NCI-H2196 (cell line): ENCODE measurements at regions not wholly inside any gene's neighbourhood (a gene's known extent, or its start where the extent isn't known, plus 50 kb on each side); places are given as distances from the start of the nearest gene placed in this dataset.
"Not testable (repeated sequence)": the region's sequence is repeated elsewhere in the genome, so short reads cannot be mapped to it uniquely, and the experiment has no call there.

Experiments used
- DNase-seq: peaks from one replicate; lab custom pipeline; 2025; ENCODE audit not compliant: unreplicated experiment; lab: John Stamatoyannopoulos, UW

DNA sequence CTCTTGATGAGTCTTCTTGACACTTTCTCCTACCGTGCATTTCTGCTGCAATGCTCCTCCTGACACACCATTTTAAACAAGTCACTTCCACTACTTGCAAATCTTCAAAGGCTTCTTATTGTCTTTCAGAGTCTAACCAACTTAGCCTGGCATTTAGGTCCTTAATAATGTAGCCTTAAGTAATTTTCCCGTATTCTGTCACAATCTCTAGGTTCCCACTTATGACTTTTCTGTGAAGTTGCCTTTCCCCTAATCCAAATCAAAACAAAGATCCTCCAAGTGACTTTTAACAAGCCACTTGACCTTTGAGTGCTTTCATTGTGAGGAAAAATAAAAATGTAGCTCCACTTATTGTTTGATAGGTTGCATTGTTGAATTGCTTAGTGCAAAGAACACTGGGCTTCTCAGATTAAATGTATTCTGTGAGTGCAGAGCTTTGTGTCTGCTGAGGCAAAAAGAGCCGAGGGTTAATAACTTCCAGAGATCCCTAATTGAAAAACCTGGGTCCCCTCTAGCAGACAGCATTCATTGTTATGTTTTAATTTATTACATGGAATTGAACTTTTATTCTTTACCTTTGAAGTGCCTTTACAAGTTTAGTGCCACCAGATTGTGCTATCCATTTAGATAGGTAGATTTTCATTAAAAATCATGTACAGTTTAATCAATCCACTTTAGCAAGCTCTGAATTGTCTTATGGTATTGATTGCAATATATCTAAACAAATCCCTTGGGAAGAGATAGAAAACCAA lies 341.7 kb upstream of the TYRP1 start:
- no peak for DNase-seq

DNA sequence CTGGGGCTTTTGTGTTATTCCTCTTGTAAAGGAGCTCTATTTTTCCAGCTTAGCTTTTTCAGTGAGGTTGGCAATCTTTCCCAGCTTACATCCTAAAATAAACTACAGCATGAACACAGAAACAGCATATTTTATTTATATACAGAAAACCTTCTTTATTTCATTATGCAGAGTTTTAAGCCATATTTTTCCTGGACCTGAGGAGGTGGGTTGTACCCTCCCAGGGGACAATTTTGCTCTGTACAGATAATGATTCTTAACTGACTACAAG lies 341.2 kb upstream of the TYRP1 start:
- DNase-seq = no peak

DNA sequence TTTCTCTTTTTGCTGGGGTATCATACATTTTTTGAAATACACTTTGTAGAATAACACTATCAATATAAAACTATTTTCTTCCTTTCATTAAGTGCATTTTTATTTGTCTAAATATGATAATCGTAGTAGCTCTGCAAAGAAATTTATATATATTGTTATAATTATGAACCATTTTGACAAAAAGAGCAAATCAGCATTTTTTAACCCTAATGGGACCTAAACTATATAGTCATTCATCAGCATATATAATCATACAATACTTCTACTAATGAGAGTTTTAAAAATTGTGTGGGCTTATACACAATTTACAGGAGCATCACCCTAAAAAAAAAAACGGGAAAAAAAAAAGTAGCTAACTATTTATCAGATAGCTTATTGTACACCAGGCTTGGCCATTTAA lies 329.7 kb upstream of the TYRP1 start:
- no peak for DNase-seq

DNA sequence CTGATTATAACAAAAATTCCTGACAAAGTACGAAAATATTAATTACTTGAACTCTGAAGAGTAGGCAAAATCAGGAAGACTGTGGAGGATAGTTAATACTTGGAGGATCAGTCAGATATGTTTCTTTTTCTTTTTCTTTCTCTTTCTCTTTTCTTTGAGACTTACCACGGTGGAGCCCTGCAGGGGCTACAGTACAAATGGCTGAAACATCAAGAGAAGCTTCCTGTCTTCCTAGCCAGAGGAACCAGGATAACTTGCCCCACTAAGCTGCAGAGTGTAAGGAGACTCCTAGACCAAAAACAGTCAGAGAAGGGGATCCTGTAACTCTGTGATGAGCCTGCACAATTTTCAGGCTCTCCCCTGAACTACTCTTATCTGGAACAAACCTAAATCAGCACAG lies 324.6 kb upstream of the TYRP1 start:
- DNase-seq = no peak

DNA sequence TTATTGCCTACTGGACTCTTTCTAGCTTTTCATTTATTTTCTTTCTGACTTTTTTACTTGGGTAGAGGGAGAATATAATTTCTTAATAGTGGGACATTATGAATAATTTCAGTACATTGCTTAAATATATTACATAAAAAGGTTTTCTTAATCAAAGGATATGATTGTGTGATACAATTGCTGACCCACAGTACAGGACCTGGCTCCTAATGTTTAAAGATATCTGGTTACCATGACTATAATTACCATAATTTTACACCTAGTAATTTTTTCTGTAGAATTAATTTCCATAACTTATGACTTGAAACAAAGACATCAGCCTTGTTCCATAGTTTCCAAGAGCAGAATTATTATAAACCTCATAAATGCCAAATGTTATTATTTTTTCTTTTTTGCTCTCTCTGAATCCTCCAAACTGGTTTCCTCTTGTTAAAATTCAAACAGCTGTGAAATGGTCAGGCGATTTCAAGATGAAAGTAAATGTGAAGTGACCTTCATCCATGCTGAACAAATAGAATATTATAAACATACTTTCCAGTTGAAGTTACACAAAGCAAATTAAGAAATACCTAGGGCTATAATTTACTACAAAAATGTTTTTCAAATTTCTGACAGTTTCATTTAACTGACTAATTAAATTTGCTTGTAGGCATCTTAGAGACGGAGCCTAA lies 301.2 kb upstream of the TYRP1 start:
- DNase-seq = no peak

DNA sequence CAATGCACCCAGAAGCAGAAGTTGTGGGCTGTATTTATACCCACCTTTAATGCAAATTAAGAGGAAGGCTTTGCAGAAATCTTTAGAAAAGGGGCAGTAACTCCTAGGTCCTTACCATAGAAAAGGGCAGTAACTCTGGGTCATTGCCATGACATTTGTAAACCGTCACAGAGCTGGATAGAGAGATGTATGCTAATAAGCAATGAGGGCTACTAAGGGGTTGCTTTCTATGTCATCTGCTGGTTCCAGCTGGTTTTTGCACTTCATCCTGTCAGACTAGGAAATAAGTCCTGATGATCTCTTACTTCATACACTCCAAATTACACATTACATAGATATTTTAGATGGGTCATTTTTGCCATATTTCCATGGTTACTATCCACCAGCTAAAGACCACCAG lies 299.1 kb upstream of the TYRP1 start:
- no peak for DNase-seq

DNA sequence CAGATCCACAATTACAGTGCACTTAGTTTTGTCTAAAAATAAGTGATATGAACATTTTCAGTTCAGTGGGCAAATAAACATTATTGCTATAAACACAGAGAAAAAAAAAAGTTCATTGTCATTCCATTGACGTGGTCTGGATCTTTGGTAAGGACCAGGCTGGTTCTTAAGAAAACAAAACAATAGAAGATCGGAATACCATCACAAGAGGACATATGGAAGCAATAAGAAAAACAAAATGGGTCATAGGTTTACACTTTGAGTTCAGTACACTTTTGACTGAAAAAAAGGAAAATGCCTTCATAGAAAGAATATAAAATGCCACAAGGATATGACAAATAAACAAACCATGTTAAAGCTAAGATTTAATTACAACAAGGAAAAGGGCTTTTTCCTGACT lies 289.5 kb upstream of the TYRP1 start:
- DNase-seq = no peak

DNA sequence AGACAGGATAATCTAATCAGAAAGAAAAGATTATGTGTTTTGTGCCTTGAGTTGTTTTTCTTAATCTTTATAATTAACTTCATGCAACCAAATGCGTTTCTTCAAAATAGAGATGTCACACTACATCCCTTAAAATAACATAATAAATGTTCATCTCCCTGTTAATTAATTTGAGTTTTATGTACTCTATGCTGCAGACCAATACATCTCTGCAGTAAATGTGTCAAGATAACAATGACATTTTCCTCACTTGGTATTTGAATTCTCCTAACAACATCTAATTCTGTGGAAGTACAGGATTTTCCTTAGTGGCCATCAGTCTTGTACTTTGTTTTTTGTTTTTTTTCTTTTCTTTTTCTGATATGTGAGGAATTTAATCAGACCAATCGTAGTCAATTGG lies 279.2 kb upstream of the TYRP1 start:
- DNase-seq = no peak

DNA sequence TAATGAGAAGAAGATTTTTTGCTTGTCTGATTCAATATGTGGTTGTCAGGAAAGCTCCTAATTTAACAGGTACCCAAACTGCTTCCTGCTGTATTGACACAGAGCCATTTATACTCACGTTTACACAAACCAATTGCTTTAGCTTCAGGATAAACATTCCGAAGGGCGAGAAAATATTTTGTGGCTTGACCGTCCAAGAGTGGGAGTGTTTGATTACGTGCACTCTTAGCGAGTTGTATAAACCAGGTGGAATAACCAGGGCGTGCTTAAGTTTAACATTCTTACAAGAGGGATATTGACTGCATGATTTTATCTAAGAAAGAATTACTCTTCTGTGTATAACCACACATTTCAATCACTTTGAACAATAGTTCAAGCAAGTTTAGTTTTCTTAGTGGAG lies 278.7 kb upstream of the TYRP1 start:
- no peak for DNase-seq

DNA sequence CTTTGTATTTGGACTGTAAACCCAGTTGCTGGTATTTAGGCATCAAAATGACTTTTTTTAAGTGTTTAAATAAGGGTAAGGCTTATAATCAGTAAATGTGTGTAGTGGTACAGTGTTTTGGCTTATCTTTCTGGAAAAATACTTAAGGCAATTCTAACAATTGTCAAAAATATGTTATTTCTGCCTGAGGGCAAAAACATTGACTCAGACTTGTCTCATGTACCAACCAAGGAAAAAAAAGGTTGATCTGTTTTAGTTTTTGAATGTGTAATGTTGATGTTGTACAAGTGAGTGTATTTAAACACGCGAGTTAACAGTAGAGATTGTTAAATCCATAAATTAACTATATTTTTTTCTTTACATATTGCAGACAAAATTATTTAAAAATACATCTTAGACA lies 277.8 kb upstream of the TYRP1 start:
- no peak for DNase-seq

DNA sequence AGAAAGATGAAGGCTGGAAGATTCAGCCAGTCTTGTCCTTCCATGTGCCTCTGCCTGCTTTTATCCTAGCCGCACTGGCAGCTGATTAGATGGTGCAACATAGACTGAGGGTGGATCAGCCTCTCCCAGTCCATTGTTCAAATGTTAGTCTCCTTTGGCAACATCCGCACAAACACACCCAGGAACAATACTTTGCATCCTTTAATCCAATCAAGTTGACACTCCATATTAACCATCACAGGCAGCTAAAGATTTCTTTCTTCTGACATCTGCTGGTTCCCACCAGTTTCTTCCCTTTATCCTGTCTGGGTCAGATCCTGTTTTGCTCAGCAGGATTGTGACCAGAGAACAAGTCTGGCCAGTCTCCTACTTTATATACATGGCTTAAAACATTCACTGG lies 276.5 kb upstream of the TYRP1 start:
- no peak for DNase-seq

DNA sequence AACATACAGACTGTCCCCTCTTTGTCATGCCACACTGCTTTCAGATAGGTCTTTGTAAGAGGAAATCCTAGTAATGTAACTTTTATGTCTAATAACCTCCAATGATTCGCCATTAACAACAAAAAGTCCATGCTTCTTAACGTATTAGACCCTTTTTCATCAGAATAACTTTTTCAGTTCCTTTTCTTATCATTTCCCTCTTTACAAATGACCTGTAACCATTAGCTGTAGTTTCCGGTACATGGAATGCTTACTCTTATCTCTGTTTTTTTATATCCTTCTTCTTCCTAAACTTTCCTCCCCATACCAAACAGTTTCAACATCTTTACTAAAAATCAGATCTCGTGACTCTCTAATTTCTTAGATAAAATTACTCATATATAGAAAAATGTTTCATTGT lies 268.9 kb upstream of the TYRP1 start:
- no peak for DNase-seq

DNA sequence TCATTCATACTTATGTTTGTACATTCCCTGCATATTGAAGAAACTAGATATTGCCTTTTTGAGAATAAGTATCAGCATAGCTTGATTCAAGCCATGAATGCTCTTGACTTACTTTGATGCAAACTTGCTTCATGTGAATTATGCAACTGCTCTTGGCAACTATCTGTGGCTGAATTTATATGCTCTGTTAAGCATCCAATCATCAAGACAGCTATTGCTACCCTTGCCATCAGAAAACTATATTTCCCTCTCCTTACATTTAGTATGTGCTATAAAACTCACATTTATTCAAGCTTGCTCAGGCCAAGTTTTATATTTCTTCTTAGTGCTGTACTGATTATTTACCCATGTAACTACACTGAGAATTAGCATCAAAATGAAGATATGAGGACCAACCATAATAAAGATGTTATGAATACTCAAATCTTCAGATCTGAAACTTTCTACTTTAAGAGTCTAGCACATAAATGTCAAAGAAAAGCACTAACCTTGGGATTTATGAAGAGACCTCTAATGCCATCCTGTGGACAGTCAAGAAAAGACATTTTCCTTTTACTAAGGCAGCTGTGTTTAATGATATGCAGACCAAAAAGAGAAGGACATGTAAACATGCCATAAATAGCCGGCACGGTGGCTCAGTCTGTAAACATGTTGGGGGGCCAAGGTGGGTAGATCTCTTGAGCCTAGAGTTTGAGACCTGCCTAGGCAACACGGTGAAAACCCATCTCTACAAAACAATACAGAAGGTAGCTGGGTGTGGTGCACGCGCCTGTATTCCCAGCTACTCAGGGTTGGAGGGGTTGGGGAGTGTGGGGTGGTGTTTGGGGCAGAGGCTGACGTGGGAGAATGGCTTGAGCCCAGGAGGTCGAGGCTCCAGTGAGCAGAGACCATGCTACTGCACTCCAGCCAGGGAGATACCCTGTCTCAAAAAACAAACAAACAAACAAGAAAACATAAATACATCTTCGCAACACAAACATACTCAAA lies 267.0 kb upstream of the TYRP1 start:
- peak; percentile 14 for DNase-seq

DNA sequence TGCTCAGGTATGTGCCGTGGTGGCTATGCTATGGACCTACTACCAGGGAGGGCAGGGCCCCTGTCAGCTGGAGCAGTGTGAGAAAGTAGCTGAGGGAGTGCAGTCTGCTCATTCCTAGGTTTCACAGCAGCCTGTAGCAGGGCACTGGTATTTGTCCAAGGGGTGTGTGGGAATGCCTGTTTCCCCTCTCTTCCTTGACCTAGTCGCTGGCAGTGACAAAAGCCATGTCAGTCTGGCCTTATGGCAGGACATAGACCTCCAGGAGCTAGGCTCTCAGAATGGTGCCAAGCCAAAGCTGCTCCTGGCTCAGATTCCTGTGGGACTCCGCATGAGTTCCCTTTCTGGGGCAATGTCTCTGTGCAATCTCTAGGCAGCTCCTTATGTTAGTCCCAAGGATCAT lies 253.9 kb upstream of the TYRP1 start:
- no peak for DNase-seq

DNA sequence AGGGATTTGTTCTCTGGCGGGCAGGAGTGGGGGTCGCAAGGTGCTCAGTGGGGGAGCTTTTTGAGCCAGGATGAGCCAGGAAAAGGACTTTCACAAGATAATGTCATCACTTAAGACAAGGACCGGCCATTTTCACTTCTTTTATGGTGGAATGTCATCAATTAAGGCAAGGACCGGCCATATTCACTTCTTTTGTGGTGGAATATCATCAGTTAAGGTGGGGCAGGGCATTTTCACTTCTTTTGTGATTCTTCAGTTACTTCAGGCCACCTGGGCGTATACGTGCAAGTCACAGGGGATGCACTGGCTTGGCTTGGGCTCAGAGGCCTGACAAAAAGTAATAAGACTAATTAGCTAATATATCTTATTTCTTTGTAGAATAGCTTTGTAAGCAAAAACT lies 252.1 kb upstream of the TYRP1 start:
- DNase-seq = not testable (repeated sequence)

DNA sequence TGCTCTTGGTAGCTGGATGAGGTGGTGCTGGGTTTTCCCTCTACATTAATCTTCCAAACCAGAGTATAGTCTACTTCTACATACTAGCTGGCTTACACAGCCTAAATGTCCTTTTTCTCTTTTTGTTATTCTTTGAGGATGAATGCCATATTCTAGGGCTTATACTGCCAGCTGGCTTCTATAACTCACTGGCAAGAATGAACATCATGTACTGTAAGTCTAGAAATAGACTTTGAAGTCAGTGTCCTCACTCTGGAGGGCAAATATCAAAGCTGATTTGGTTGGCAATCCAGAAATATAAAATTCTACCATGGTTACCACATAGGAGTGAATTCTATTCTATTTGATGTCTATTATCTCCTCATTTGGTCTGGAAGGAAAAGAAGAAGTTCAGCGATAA lies 251.7 kb upstream of the TYRP1 start:
- no peak for DNase-seq

DNA sequence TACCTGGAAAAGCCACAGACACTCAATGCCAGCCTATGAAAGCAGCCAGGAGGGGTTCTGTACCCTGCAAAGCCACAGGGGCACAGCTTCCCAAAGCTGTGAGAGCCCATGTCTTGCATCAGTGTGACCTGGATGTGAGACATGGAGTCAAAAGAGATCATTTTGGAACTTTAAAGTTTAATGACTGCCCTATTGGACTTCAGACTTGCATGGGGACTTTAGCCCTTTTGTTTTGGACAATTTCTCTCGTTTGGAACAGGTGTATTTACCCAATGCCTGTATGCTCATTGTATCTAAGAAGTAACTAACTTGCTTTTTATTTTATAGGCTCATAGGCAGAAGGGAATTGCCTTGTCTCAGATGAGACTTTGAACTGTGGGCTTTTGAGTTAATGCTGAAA lies 244.9 kb upstream of the TYRP1 start:
- DNase-seq = no peak

DNA sequence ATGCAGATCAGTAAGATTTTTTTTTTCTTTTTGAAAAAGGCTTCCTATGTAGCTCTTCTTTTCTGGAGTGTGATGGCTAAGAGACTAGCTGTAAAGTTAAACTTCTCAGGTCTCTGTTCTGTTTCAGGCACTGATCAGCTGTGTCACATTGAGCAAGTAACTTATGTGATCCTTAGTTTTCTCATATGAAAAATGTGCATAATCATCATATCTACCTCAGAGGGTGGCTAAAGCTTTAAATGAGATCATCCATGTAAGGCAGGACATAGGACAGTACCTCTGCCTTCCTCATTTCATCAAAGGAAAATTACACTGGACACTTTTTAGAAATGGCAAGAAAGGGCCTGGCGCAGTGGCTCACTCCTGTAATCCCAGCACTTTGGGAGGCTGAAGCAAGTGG lies 235.9 kb upstream of the TYRP1 start:
- DNase-seq = no peak

DNA sequence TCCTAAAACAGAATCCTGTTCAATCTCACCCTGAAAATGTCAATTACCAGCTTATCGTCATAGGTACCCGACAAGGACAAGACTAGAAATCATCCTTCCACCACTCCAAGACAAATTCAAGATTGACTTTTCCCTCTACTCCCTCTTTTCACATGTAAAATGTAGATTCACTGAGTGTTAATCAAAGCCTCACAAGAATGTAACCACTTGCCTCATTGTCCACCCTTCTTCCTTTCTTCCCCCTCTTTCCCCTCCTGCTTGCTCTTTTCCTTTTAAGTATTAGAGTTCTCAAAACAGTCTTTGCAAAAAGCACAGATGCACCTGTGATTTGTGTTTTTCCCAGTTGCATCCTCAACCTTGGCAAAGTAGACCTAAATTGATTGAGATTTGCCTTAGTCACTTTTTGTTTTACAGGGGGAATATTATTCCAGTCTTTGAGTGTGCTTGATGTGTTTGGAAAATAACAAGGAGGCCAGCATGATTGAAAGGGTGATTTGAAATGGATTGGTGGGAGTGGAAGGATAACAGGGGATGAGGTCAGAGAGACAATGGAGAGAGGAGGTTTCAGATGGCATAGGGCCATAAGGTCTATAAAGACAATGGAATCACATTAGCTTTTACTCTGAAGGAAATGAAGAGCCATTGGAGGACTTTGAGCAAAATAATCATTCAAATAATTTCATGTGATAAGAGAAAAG lies 231.3 kb upstream of the TYRP1 start:
- DNase-seq = no peak

DNA sequence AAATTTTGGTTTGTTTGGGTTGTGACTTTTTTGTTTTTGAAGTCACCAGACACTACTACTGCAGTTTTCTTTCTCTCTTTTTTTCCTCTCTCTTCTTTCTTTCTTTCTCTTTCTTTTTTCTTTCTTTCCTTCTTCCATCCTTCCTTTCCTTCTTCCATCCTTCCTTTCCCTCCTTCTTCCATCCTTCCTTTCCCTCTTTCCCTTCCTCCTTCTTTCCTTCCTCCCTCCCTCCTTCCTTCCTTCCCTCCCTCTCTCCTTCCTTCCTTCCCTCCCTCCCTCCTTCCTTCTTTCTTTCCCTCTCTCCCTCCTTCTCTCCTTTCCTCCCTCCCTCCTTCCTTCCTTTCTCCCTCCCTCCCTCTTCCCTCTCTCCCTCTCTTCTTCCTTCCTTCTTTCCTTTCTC lies 230.3 kb upstream of the TYRP1 start:
- no peak for DNase-seq

DNA sequence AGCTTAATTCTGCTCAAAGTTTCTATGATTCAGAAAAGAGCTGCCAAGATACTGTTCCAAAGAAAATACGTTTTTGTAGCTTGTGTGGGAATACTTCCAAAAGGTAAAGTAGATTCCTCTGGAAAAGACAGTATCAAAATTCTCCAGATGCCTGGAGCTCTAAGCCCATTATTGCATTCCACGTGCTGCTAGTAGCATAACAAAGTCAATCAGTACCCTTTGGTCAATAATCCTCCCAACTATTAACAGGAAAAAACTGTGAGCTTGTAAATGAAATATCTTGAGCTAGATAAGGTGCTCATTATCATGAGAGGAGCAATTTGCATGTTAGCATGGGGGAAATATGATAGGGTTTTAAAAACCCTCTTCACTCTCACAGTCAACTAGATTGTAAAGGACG lies 229.5 kb upstream of the TYRP1 start:
- DNase-seq = no peak
